Ovary (tissue), 3 donors: ENCODE measurements at regions not wholly inside any gene's neighbourhood (a gene's known extent, or its start where the extent isn't known, plus 50 kb on each side); places are given as distances from the start of the nearest gene placed in this dataset.

Experiments used
- CTCF ChIP-seq, 3 donors: fragments of 450-650 bp in 2 of 3; fragments of 200-600 bp in 1 of 3; IDR thresholded peaks; one replicate each; pipeline versions ENCODE4 v1.5.1 to v1.8.0; 2016 to 2022; ENCODE audit warnings: antibody characterized with exemption in 3 of 3, mild to moderate bottlenecking in 1 of 3
- EP300 ChIP-seq: sonication (generic); formaldehyde crosslinking; IDR thresholded peaks from one replicate; pipeline ENCODE4 v1.6.1; 2017; ENCODE audit warnings: antibody characterized with exemption
- donor health status: DM: no; HTN: no; CAD: no.

- TF ChIP-seq EP300 (no peak), CTCF (IDR thresholded peaks at IDR 0.05) (no peak)
These were observed 634.8 kb upstream of the GRM3 start for GRCh38 chr7:86008898-86009297.
